Chondrocyte (in vitro differentiated cells): ENCODE measurements at regions not wholly inside any gene's neighbourhood (a gene's known extent, or its start where the extent isn't known, plus 50 kb on each side); places are given as distances from the start of the nearest gene placed in this dataset.

Experiments
- DNase-seq: peaks from one replicate; pipeline ENCODE4 v3.0.0; 2021; ENCODE audit warnings: mixed read lengths, low spot score
- H3K27ac Mint-ChIP-seq: one replicate; pipeline ENCODE4 v1.8.0; 2021; ENCODE audit warnings: mild to moderate bottlenecking, moderate library complexity, mixed read lengths; ENCODE audit not compliant: unreplicated experiment
- H3K27me3 Mint-ChIP-seq: 2 replicates; pipeline ENCODE4 v1.8.0; 2021; ENCODE audit warnings: low read depth, mixed read lengths
- H3K36me3 Mint-ChIP-seq: 2 replicates; pipeline ENCODE4 v1.8.0; 2021; ENCODE audit warnings: low read depth, mixed read lengths
- H3K4me1 Mint-ChIP-seq: 2 replicates; pipeline ENCODE4 v1.8.0; 2021; ENCODE audit warnings: low read depth, mild to moderate bottlenecking, mixed read lengths
- H3K4me3 Mint-ChIP-seq: one replicate; pipeline ENCODE4 v1.8.0; 2021; ENCODE audit warnings: mild to moderate bottlenecking, moderate library complexity, mixed read lengths; ENCODE audit not compliant: unreplicated experiment
- H3K9me3 Mint-ChIP-seq: 2 replicates; pipeline ENCODE4 v1.8.0; 2021; ENCODE audit warnings: low read depth, mixed read lengths
- TF ChIP-seq, protein P1 (sequence below): fragments of 200-600 bp; sonication (generic); IDR thresholded peaks from 2 replicates; pipeline ENCODE4 v1.5.0; 2021; ENCODE audit warnings: antibody characterized with exemption, mild to moderate bottlenecking, moderate library complexity

DNA sequence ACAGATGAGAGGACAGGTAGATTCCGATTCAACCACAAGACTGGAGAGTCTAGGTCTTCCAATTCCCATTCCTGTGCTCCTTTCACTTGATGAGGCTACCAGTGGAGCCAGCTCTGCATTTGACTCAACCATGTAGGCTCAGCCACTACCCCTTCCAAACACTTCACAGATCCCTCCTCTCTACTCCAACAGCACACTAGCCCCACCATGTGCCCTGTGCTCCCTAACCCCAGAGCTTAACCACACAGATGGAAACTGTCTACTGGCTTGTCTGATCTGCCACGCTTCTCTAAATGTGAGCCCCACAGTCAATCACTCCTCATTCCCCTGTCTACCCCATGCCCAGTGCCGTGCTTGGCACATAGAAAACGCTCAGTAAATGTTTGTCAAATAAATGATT, 508.2 kb downstream of the CDK5RAP2 start:
- H3K4me1 Mint-ChIP-seq = no peaks in the 10 kb centered on the region
- no peaks in the 10 kb centered on the region for H3K9me3 Mint-ChIP-seq
- H3K27ac Mint-ChIP-seq = no peak overlapping the region
- H3K36me3 Mint-ChIP-seq = no peaks in the 10 kb centered on the region
- peaks cover 8% of the 10 kb centered on the region for H3K27me3 Mint-ChIP-seq
- TF ChIP-seq, protein P1, sequence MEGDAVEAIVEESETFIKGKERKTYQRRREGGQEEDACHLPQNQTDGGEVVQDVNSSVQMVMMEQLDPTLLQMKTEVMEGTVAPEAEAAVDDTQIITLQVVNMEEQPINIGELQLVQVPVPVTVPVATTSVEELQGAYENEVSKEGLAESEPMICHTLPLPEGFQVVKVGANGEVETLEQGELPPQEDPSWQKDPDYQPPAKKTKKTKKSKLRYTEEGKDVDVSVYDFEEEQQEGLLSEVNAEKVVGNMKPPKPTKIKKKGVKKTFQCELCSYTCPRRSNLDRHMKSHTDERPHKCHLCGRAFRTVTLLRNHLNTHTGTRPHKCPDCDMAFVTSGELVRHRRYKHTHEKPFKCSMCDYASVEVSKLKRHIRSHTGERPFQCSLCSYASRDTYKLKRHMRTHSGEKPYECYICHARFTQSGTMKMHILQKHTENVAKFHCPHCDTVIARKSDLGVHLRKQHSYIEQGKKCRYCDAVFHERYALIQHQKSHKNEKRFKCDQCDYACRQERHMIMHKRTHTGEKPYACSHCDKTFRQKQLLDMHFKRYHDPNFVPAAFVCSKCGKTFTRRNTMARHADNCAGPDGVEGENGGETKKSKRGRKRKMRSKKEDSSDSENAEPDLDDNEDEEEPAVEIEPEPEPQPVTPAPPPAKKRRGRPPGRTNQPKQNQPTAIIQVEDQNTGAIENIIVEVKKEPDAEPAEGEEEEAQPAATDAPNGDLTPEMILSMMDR = no peak
- H3K4me3 Mint-ChIP-seq = no peak overlapping the region
- DNase-seq = no peak

DNA sequence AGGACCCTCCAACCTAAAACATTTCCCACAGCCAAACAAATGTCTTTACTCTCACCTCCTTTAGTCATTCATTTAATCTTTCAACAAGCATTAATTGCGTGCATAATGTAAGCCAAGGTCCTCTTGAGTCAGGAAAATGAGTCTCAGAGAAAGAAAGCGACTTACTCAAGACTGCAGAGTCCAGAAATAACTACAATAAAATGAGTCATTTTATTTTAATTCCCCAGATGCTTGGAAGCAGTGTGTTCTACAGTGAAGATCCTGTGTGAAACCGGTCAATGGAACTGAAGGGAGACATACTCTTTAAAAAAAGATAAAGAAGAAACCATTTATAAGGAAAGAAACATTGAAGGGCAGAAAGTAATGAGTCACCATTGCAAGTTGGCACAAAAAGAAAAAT, 513.7 kb downstream of the CDK5RAP2 start:
- no peak overlapping the region for H3K27ac Mint-ChIP-seq
- no peak for DNase-seq

DNA sequence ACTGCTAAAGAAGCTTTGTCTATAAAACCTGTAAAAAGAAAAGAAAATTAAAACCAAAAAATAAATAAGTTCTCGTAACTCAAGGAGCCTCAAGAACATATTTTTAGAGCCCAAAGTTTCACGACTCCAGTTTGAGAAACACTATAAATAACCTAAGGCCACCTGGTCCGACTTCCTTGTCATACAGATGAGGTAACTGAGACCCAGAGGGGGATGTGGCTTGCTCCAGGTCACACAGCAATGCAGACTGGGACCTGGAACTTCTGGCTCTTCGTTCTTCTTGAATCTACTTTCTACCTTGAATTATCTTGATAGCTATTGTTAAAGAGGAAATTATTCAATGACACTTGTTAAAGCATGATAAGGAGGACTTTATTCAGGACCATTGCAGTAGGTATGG, 514.8 kb downstream of the CDK5RAP2 start:
- Mint-ChIP-seq H3K27me3 (no peaks in the 10 kb centered on the region), H3K4me3 (no peak overlapping the region)

More for the DNA sequence above, 513.7 kb downstream of the CDK5RAP2 start:
- H3K36me3 Mint-ChIP-seq = no peaks in the 10 kb centered on the region
- peaks cover 4% of the 10 kb centered on the region for H3K9me3 Mint-ChIP-seq
- H3K4me1 Mint-ChIP-seq = peaks cover 3% of the 10 kb centered on the region
- H3K27me3 Mint-ChIP-seq = no peaks in the 10 kb centered on the region
- no peak overlapping the region for H3K4me3 Mint-ChIP-seq
- TF ChIP-seq, protein P1 = no peak

DNA sequence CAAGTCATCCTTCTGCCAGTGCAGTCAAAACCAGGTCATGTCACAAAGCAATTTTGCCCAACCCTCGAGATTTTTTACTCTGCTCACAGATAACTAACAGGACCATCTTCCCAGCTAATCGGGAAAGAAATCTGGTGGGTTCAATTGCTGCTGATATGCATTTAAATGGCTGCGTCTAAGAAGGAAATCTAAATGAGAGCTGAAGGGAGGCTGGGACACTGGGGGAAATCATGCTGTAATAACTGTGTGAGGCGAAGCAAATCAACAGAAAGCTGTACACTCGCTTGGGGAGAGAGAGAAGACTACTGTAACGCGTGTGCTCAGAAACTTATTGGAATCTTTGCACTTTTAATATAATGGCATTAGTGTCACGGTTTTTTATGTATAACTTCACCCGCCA, 535.0 kb downstream of the CDK5RAP2 start:
- Mint-ChIP-seq H3K4me1 (no peaks in the 10 kb centered on the region), H3K36me3 (no peaks in the 10 kb centered on the region), H3K27ac (no peak overlapping the region), H3K4me3 (no peak overlapping the region), H3K27me3 (peaks cover 12% of the 10 kb centered on the region), H3K9me3 (no peaks in the 10 kb centered on the region)
- TF ChIP-seq, protein P1 = no peak
- DNase-seq = no peak

More for the DNA sequence above, 514.8 kb downstream of the CDK5RAP2 start:
- Mint-ChIP-seq H3K4me1 (peaks cover 3% of the 10 kb centered on the region), H3K36me3 (no peaks in the 10 kb centered on the region), H3K9me3 (peaks cover 4% of the 10 kb centered on the region), H3K27ac (no peak overlapping the region)
- TF ChIP-seq, protein P1 = no peak
- no peak for DNase-seq

DNA sequence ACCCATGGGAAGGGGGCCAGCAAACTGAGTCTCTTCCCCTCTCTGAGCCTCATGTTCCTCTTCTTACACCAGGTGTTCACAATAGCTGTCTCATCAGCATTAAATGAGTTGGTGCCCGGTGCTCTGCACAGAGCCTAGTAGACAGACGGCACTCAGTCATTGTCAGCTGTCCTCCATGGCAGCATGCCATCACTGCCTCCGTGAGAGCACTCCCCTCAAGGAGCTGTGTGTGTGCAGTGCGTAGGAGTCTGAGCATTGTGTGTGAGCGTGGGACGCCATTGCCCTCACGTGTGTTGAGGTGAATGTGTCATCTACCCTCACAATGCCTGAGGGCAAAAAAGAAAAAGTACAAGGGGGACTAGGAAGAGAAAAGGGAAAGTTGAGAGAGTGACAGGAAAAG, 536.5 kb downstream of the CDK5RAP2 start:
- Mint-ChIP-seq H3K27me3 (peaks cover 14% of the 10 kb centered on the region), H3K4me1 (no peaks in the 10 kb centered on the region), H3K9me3 (no peaks in the 10 kb centered on the region), H3K4me3 (no peak overlapping the region), H3K27ac (no peak overlapping the region), H3K36me3 (no peaks in the 10 kb centered on the region)
- DNase-seq = no peak
- TF ChIP-seq, protein P1 = no peak
